Lung (tissue), 11 donors: ENCODE measurements at regions not wholly inside any gene's neighbourhood (a gene's known extent, or its start where the extent isn't known, plus 50 kb on each side); places are given as distances from the start of the nearest gene placed in this dataset.

Experiments used
- ATAC-seq: fragments of 200-7000 bp; cut with Tn5 transposase; one replicate; pipeline ENCODE4 v1.9.1; 2020; ENCODE audit warnings: moderate number of reproducible peaks; ENCODE audit not compliant: insufficient read depth, low FRiP score
- DNase-seq, 3 donors: peaks; one replicate each; pipeline ENCODE4 v3.0.0-alpha.2; 2013 to 2017
- H3K27ac ChIP-seq, 2 donors: one replicate each; pipeline ENCODE4 v1.5.1; 2013; ENCODE audit warnings: mild to moderate bottlenecking in 2 of 2, moderate library complexity in 2 of 2, control low read depth in 1 of 2, inconsistent platforms in 1 of 2, low read depth in 1 of 2, low read length in 1 of 2
- H3K27me3 ChIP-seq, 3 donors: one replicate each; pipeline ENCODE4 v1.5.1; 2013; ENCODE audit warnings: low read length in 2 of 3; ENCODE audit not compliant: control insufficient read depth in 3 of 3, insufficient read depth in 3 of 3
- H3K36me3 ChIP-seq, 4 donors: one replicate each; pipeline ENCODE4 v1.5.1; 2013; ENCODE audit warnings: low read length in 4 of 4, mild to moderate bottlenecking in 1 of 4, moderate library complexity in 1 of 4; ENCODE audit not compliant: control insufficient read depth in 4 of 4, insufficient read depth in 4 of 4
- H3K4me1 ChIP-seq, 5 donors: one replicate each; pipeline ENCODE4 v1.5.1; 2013; ENCODE audit warnings: low read length in 5 of 5, mild to moderate bottlenecking in 2 of 5, moderate library complexity in 1 of 5; ENCODE audit not compliant: control insufficient read depth in 5 of 5, insufficient read depth in 5 of 5
- H3K4me3 ChIP-seq: one replicate; pipeline ENCODE4 v1.5.1; 2013; ENCODE audit warnings: mild to moderate bottlenecking, control low read depth, moderate library complexity
- H3K9ac ChIP-seq, 2 donors: one replicate each; pipeline ENCODE4 v1.5.1; 2013; ENCODE audit warnings: low read length in 2 of 2, control low read depth in 1 of 2; ENCODE audit not compliant: insufficient read depth in 1 of 2
- H3K9me3 ChIP-seq, 4 donors: one replicate each; pipeline ENCODE4 v1.5.1; 2013; ENCODE audit warnings: low read length in 3 of 4, mild to moderate bottlenecking in 1 of 4, moderate library complexity in 1 of 4; ENCODE audit not compliant: control insufficient read depth in 4 of 4, insufficient read depth in 3 of 4
- WGBS, 2 donors: extraction: QIAGEN DNeasy Blood & Tissue Kit; methylation state at CpG; one replicate each; pipeline ENCODE4 v1.1.7; 2013; 5-methylcytosine and 5-hydroxymethylcytosine counted together
- TF ChIP-seq, protein P1 (sequence below): IDR thresholded peaks from 2 replicates; pipeline ENCODE4 v1.5.1; 2012; ENCODE audit warnings: mild to moderate bottlenecking; ENCODE audit errors: control extremely low read depth, extremely low read depth
- donor health status: control.
- donor health status: control.
- donor health status: Bipolar disorder and iron deficiency.
- donor health status: healthy.
- donor health status: DM: yes; HTN: yes; CAD: no.

DNA sequence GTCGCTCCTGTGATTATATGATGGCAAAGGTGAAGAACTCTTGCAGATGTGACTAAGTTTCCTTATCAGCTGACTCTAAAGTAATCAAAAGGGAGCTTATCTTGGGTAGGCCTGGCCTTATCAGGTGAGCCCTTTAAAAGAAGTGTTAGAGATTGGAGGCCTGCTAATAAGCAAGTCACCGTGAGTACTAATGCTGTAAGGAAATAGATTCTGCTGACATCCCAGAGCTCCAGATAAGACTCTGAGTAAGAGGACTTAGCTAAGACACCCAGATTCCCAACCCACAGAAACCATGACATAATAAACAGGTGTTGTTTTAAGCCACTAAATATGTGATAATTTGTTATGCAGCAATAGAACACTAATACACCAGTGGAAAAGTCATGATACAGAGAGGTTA is 99.9 kb upstream of the FAM20A start:
- peaks cover 0 to 13% (median 0%) of the 10 kb centered on the region in 5 donors for H3K4me1 ChIP-seq
- no peak overlapping the region for H3K4me3 ChIP-seq
- TF ChIP-seq, protein P1, sequence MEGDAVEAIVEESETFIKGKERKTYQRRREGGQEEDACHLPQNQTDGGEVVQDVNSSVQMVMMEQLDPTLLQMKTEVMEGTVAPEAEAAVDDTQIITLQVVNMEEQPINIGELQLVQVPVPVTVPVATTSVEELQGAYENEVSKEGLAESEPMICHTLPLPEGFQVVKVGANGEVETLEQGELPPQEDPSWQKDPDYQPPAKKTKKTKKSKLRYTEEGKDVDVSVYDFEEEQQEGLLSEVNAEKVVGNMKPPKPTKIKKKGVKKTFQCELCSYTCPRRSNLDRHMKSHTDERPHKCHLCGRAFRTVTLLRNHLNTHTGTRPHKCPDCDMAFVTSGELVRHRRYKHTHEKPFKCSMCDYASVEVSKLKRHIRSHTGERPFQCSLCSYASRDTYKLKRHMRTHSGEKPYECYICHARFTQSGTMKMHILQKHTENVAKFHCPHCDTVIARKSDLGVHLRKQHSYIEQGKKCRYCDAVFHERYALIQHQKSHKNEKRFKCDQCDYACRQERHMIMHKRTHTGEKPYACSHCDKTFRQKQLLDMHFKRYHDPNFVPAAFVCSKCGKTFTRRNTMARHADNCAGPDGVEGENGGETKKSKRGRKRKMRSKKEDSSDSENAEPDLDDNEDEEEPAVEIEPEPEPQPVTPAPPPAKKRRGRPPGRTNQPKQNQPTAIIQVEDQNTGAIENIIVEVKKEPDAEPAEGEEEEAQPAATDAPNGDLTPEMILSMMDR = no peak
- no peak overlapping the region for H3K9ac ChIP-seq
- 67 to 78% methylated on average over 2 of the region's 2 CpGs for WGBS, 2 donors
- ATAC-seq (no peak), DNase-seq (no peak)
- H3K36me3 ChIP-seq = no peaks in the 10 kb centered on the region
- peaks cover 0 to 1% (median 0%) of the 10 kb centered on the region in 4 donors for H3K9me3 ChIP-seq
- no peaks in the 10 kb centered on the region for H3K27me3 ChIP-seq
- H3K27ac ChIP-seq = no peak overlapping the region

DNA sequence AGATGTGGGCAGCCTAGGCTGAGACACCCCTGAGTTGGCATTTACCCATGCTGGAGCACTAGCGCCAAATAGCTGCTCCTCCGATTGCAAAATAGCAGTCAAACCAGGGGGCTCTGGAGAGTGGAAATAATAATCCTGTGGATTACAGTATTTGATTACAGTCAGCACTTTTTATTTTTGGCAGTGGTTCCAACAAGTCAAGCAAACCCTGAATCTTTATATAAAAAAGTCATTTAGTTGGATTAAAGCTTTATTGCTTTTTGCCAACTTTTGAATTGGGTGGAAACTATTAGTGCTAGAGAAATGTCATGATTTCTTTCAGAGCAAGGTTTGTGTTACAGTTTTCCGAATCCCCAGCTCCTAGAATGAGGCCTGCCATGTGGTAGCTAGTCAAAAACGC is 99.3 kb upstream of the FAM20A start:
- WGBS, 2 donors = 70 to 81% methylated on average over 4 of the region's 4 CpGs
- TF ChIP-seq, protein P1 = no peak
- no peak overlapping the region for H3K9ac ChIP-seq
- H3K36me3 ChIP-seq = no peaks in the 10 kb centered on the region
- H3K4me3 ChIP-seq = no peak overlapping the region
- DNase-seq (peak in 2 of 3 donors; percentile 38 to 61), ATAC-seq (no peak)
- H3K4me1 ChIP-seq = peaks cover 0 to 13% (median 0%) of the 10 kb centered on the region in 5 donors
- H3K9me3 ChIP-seq = peaks cover 0 to 1% (median 0%) of the 10 kb centered on the region in 4 donors
- H3K27me3 ChIP-seq = no peaks in the 10 kb centered on the region
- H3K27ac ChIP-seq = no peak overlapping the region

DNA sequence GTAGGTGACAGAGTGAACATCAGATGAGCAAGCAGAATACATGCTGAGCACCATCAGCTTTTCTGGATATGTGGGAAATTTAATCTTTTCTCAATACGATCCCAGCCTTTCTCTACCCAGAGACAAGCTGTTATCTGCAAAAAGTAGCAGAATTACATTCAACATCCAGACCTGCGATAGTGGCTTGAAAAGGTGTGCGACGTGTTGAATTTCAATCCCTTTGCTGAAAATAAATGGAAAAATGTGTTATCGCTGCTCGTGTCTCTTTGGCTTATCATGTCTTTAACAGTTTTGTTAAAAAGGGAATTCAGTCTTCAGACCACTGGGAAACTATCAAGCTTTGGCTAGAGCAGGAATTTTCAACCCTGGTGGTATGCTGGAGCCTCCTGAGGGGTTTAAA is 98.8 kb upstream of the FAM20A start:
- 68 to 87% methylated on average over 6 of the region's 6 CpGs for WGBS, 2 donors
- Histone ChIP-seq H3K27ac (no peak overlapping the region), H3K4me1 (peaks cover 0 to 13% (median 0%) of the 10 kb centered on the region in 5 donors), H3K36me3 (no peaks in the 10 kb centered on the region), H3K9ac (no peak overlapping the region), H3K27me3 (no peaks in the 10 kb centered on the region), H3K4me3 (no peak overlapping the region), H3K9me3 (peaks cover 0 to 1% (median 0%) of the 10 kb centered on the region in 4 donors)
- DNase-seq (no peak), ATAC-seq (no peak)
- TF ChIP-seq, protein P1 = no peak

DNA sequence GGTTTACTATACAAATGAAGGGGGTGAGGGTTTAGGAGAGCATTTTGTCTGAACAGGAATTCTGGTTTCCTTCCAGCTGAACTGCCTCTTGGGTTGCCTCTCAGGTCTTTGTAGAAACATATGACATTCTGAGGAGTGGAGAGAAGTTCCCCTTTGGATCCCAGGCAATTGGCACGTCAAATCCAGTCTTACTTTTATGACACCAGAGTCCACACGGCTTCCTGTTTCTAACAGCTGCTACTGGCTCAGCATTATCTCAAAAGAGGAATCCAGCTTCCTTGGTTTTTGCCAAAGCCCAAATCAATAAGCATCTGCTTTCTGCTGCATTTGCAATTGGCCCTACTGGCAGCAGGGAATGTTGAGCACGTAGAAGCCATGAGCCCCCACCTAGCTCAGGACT is 97.6 kb upstream of the FAM20A start:
- 38 to 46% methylated on average over 3 of the region's 3 CpGs for WGBS, 2 donors
- H3K4me1 ChIP-seq = peaks cover 0 to 13% (median 0%) of the 10 kb centered on the region in 5 donors
- ATAC-seq = no peak

More for the DNA sequence above, 97.6 kb upstream of the FAM20A start:
- Histone ChIP-seq H3K4me3 (no peak overlapping the region), H3K9me3 (peaks cover 0 to 1% (median 0%) of the 10 kb centered on the region in 4 donors), H3K36me3 (no peaks in the 10 kb centered on the region), H3K9ac (no peak overlapping the region), H3K27me3 (no peaks in the 10 kb centered on the region), H3K27ac (no peak overlapping the region)
- peak; percentile 16 to 54 (median 41) for DNase-seq
- TF ChIP-seq, protein P1 = no peak
